ENCODE measurements at regions not wholly inside any gene's neighbourhood (a gene's known extent, or its start where the extent isn't known, plus 50 kb on each side); places are given as distances from the start of the nearest gene placed in this dataset.
"Not testable (repeated sequence)": the region's sequence is repeated elsewhere in the genome, so short reads cannot be mapped to it uniquely, and the experiment has no call there.

GRCh38 chr5:164235300-164235891, 730.0 kb downstream of the MAT2B start:
- no peaks in the 10 kb centered on the region for H3K27me3 ChIP-seq (ENCODE audit: control insufficient read depth, insufficient read depth, low read length)
- H3K9ac ChIP-seq (ENCODE audit: low read length) = no peak overlapping the region
- no peaks in the 10 kb centered on the region for H3K4me1 ChIP-seq (ENCODE audit: control insufficient read depth, insufficient read depth, low read length)
- no peak overlapping the region for H3K4me3 ChIP-seq (ENCODE audit: low read length)
- H3K9me3 ChIP-seq (ENCODE audit: control insufficient read depth, low read length) = no peaks in the 10 kb centered on the region
- H3K36me3 ChIP-seq (ENCODE audit: control insufficient read depth, insufficient read depth, low read length) = no peaks in the 10 kb centered on the region

GRCh38 chr5:164237486-164237885, 732.1 kb downstream of the MAT2B start:
- Histone ChIP-seq H3K27me3 (ENCODE audit: control insufficient read depth, insufficient read depth, low read length) (no peaks in the 10 kb centered on the region), H3K36me3 (ENCODE audit: control insufficient read depth, insufficient read depth, low read length) (no peaks in the 10 kb centered on the region), H3K9ac (ENCODE audit: low read length) (no peak overlapping the region), H3K4me3 (ENCODE audit: low read length) (no peak overlapping the region), H3K9me3 (ENCODE audit: control insufficient read depth, low read length) (no peaks in the 10 kb centered on the region), H3K4me1 (ENCODE audit: control insufficient read depth, insufficient read depth, low read length) (no peaks in the 10 kb centered on the region)

- not testable (repeated sequence) for H3K27me3 ChIP-seq (ENCODE audit: control insufficient read depth, insufficient read depth, low read length); H3K9me3 ChIP-seq (ENCODE audit: control insufficient read depth, low read length); H3K9ac ChIP-seq (ENCODE audit: low read length); H3K4me3 ChIP-seq (ENCODE audit: low read length); H3K36me3 ChIP-seq (ENCODE audit: control insufficient read depth, insufficient read depth, low read length); H3K4me1 ChIP-seq (ENCODE audit: control insufficient read depth, insufficient read depth, low read length)
These were observed 746.4 kb downstream of the MAT2B start for GRCh38 chr5:164251781-164252180.

- H3K9me3 ChIP-seq (ENCODE audit: control insufficient read depth, low read length) = no peaks in the 10 kb centered on the region
- no peaks in the 10 kb centered on the region for H3K27me3 ChIP-seq (ENCODE audit: control insufficient read depth, insufficient read depth, low read length)
- no peaks in the 10 kb centered on the region for H3K36me3 ChIP-seq (ENCODE audit: control insufficient read depth, insufficient read depth, low read length)
- H3K4me1 ChIP-seq (ENCODE audit: control insufficient read depth, insufficient read depth, low read length) = no peaks in the 10 kb centered on the region
- H3K9ac ChIP-seq (ENCODE audit: low read length) = no peak overlapping the region
- H3K4me3 ChIP-seq (ENCODE audit: low read length) = no peak overlapping the region
These were observed 748.3 kb downstream of the MAT2B start for GRCh38 chr5:164253764-164254163.

- no peaks in the 10 kb centered on the region for H3K9me3 ChIP-seq (ENCODE audit: control insufficient read depth, low read length)
- H3K4me1 ChIP-seq (ENCODE audit: control insufficient read depth, insufficient read depth, low read length) = no peaks in the 10 kb centered on the region
- H3K9ac ChIP-seq (ENCODE audit: low read length) = no peak overlapping the region
- no peak overlapping the region for H3K4me3 ChIP-seq (ENCODE audit: low read length)
- no peaks in the 10 kb centered on the region for H3K36me3 ChIP-seq (ENCODE audit: control insufficient read depth, insufficient read depth, low read length)
- H3K27me3 ChIP-seq (ENCODE audit: control insufficient read depth, insufficient read depth, low read length) = no peaks in the 10 kb centered on the region
These were observed 750.3 kb downstream of the MAT2B start for GRCh38 chr5:164255598-164256213.

GRCh38 chr5:164256351-164256750, 750.9 kb downstream of the MAT2B start:
- no peaks in the 10 kb centered on the region for H3K4me1 ChIP-seq (ENCODE audit: control insufficient read depth, insufficient read depth, low read length)
- no peaks in the 10 kb centered on the region for H3K9me3 ChIP-seq (ENCODE audit: control insufficient read depth, low read length)
- H3K9ac ChIP-seq (ENCODE audit: low read length) = no peak overlapping the region
- H3K27me3 ChIP-seq (ENCODE audit: control insufficient read depth, insufficient read depth, low read length) = no peaks in the 10 kb centered on the region
- no peaks in the 10 kb centered on the region for H3K36me3 ChIP-seq (ENCODE audit: control insufficient read depth, insufficient read depth, low read length)
- H3K4me3 ChIP-seq (ENCODE audit: low read length) = no peak overlapping the region

GRCh38 chr5:164256954-164257353, 751.5 kb downstream of the MAT2B start:
- Histone ChIP-seq H3K4me1 (ENCODE audit: control insufficient read depth, insufficient read depth, low read length) (no peaks in the 10 kb centered on the region), H3K9ac (ENCODE audit: low read length) (no peak overlapping the region), H3K27me3 (ENCODE audit: control insufficient read depth, insufficient read depth, low read length) (no peaks in the 10 kb centered on the region), H3K36me3 (ENCODE audit: control insufficient read depth, insufficient read depth, low read length) (no peaks in the 10 kb centered on the region), H3K4me3 (ENCODE audit: low read length) (no peak overlapping the region), H3K9me3 (ENCODE audit: control insufficient read depth, low read length) (no peaks in the 10 kb centered on the region)

- no peaks in the 10 kb centered on the region for H3K4me1 ChIP-seq (ENCODE audit: control insufficient read depth, insufficient read depth, low read length)
- H3K9ac ChIP-seq (ENCODE audit: low read length) = no peak overlapping the region
- no peaks in the 10 kb centered on the region for H3K27me3 ChIP-seq (ENCODE audit: control insufficient read depth, insufficient read depth, low read length)
- no peaks in the 10 kb centered on the region for H3K36me3 ChIP-seq (ENCODE audit: control insufficient read depth, insufficient read depth, low read length)
- no peaks in the 10 kb centered on the region for H3K9me3 ChIP-seq (ENCODE audit: control insufficient read depth, low read length)
- no peak overlapping the region for H3K4me3 ChIP-seq (ENCODE audit: low read length)
These were observed 760.1 kb downstream of the MAT2B start for GRCh38 chr5:164265566-164265965.

- H3K9ac ChIP-seq (ENCODE audit: low read length) = no peak overlapping the region
- H3K36me3 ChIP-seq (ENCODE audit: control insufficient read depth, insufficient read depth, low read length) = no peaks in the 10 kb centered on the region
- no peaks in the 10 kb centered on the region for H3K9me3 ChIP-seq (ENCODE audit: control insufficient read depth, low read length)
- no peaks in the 10 kb centered on the region for H3K27me3 ChIP-seq (ENCODE audit: control insufficient read depth, insufficient read depth, low read length)
- no peaks in the 10 kb centered on the region for H3K4me1 ChIP-seq (ENCODE audit: control insufficient read depth, insufficient read depth, low read length)
- H3K4me3 ChIP-seq (ENCODE audit: low read length) = no peak overlapping the region
These were observed 761.2 kb downstream of the MAT2B start for GRCh38 chr5:164266571-164266970.

GRCh38 chr5:164277720-164278119, 772.3 kb downstream of the MAT2B start:
- no peaks in the 10 kb centered on the region for H3K36me3 ChIP-seq (ENCODE audit: control insufficient read depth, insufficient read depth, low read length)
- no peak overlapping the region for H3K9ac ChIP-seq (ENCODE audit: low read length)
- no peaks in the 10 kb centered on the region for H3K9me3 ChIP-seq (ENCODE audit: control insufficient read depth, low read length)
- no peak overlapping the region for H3K4me3 ChIP-seq (ENCODE audit: low read length)
- no peaks in the 10 kb centered on the region for H3K4me1 ChIP-seq (ENCODE audit: control insufficient read depth, insufficient read depth, low read length)
- no peaks in the 10 kb centered on the region for H3K27me3 ChIP-seq (ENCODE audit: control insufficient read depth, insufficient read depth, low read length)

GRCh38 chr5:164289526-164289925, 784.1 kb downstream of the MAT2B start:
- H3K27me3 ChIP-seq (ENCODE audit: control insufficient read depth, insufficient read depth, low read length) = no peaks in the 10 kb centered on the region
- no peaks in the 10 kb centered on the region for H3K9me3 ChIP-seq (ENCODE audit: control insufficient read depth, low read length)
- no peak overlapping the region for H3K9ac ChIP-seq (ENCODE audit: low read length)
- no peaks in the 10 kb centered on the region for H3K36me3 ChIP-seq (ENCODE audit: control insufficient read depth, insufficient read depth, low read length)
- no peaks in the 10 kb centered on the region for H3K4me1 ChIP-seq (ENCODE audit: control insufficient read depth, insufficient read depth, low read length)
- H3K4me3 ChIP-seq (ENCODE audit: low read length) = no peak overlapping the region

GRCh38 chr5:164296603-164297080, 791.2 kb downstream of the MAT2B start:
- H3K36me3 ChIP-seq (ENCODE audit: control insufficient read depth, insufficient read depth, low read length) = no peaks in the 10 kb centered on the region
- no peak overlapping the region for H3K9ac ChIP-seq (ENCODE audit: low read length)
- H3K4me3 ChIP-seq (ENCODE audit: low read length) = no peak overlapping the region
- no peaks in the 10 kb centered on the region for H3K9me3 ChIP-seq (ENCODE audit: control insufficient read depth, low read length)
- H3K4me1 ChIP-seq (ENCODE audit: control insufficient read depth, insufficient read depth, low read length) = no peaks in the 10 kb centered on the region
- no peaks in the 10 kb centered on the region for H3K27me3 ChIP-seq (ENCODE audit: control insufficient read depth, insufficient read depth, low read length)

All from mucosa of stomach (tissue), 1 donor.